ENCODE measurements at regions not wholly inside any gene's neighbourhood (a gene's known extent, or its start where the extent isn't known, plus 50 kb on each side); places are given as distances from the start of the nearest gene placed in this dataset.

DNA sequence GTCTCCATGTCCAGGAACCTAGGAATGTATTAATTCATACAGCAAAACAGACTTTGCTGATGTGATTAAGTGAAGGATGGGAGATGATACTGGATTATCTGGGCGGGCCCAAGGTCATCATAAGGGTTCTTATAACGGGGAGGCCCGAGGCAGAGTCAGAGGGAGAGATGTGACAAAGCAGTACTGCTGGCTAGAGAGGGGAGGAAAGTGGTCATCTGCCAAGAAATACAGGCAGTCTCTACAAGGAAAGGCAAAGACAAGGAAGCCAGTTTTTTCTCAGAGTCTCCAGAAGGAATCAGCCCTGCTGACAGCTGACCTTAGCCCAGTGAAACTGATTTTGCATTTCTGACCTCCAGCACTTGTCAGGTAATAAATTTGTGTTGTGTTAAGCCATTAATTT lies 66.2 kb upstream of the CORO2B start:
- no peaks in the 10 kb centered on the region for H3K9me3 ChIP-seq (replicated peaks; ENCODE audit: low read length)
- H3K27me3 ChIP-seq (ENCODE audit: control insufficient read depth, insufficient read depth, low read length) = peaks cover 44% of the 10 kb centered on the region
- H3K4me1 ChIP-seq (ENCODE audit: control insufficient read depth, insufficient read depth, low read length) = peaks cover 13% of the 10 kb centered on the region
- no peak overlapping the region for H3K4me2 ChIP-seq (ENCODE audit: low read length)
- no peak overlapping the region for H3K9ac ChIP-seq (ENCODE audit: low read depth, low read length)
- no peak overlapping the region for H3K4me3 ChIP-seq (ENCODE audit: low read length)
- no peaks in the 10 kb centered on the region for H3K36me3 ChIP-seq (ENCODE audit: insufficient read depth, low read length)

DNA sequence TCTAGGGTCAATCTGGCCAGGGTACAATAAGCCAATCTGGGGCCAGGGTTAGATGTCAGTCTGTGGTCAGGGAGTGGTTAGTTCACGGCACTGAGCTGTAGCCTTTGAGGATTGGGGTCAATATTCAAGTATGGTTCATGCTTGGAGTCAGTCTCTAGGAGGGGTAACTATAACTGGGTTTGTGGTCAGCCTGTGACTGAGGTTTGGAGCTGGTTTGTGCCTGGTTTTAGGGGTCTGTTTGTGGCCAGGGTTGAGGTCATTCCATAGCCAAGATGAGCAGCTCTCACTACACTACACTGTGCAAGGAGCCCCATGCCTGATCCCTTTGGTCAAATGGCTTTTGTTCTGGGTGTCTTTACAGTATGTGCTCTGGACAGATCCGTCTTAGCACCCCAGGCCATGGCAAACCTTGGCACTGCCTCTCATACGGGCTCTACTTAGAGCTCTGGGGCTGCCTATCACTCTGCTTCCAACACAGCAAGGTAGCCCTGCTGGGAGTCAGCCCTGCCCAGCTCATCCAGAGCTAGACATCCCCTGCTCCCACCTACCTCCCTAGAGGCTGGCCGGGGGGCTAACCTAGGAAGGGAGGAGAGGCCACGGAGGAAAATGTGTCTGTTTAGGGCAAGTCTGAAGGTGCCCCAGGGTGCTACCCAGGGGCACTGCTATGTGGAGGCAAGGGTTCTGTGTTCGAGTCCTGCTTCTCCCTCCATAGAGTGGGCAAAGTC lies 63.3 kb upstream of the CORO2B start:
- H3K27me3 ChIP-seq (ENCODE audit: control insufficient read depth, insufficient read depth, low read length) = peaks cover 35% of the 10 kb centered on the region
- H3K9ac ChIP-seq (ENCODE audit: low read depth, low read length) = no peak overlapping the region
- peaks cover 13% of the 10 kb centered on the region for H3K4me1 ChIP-seq (ENCODE audit: control insufficient read depth, insufficient read depth, low read length)
- H3K9me3 ChIP-seq (replicated peaks; ENCODE audit: low read length) = no peaks in the 10 kb centered on the region
- no peak overlapping the region for H3K4me3 ChIP-seq (ENCODE audit: low read length)
- H3K4me2 ChIP-seq (ENCODE audit: low read length) = no peak overlapping the region
- no peaks in the 10 kb centered on the region for H3K36me3 ChIP-seq (ENCODE audit: insufficient read depth, low read length)

DNA sequence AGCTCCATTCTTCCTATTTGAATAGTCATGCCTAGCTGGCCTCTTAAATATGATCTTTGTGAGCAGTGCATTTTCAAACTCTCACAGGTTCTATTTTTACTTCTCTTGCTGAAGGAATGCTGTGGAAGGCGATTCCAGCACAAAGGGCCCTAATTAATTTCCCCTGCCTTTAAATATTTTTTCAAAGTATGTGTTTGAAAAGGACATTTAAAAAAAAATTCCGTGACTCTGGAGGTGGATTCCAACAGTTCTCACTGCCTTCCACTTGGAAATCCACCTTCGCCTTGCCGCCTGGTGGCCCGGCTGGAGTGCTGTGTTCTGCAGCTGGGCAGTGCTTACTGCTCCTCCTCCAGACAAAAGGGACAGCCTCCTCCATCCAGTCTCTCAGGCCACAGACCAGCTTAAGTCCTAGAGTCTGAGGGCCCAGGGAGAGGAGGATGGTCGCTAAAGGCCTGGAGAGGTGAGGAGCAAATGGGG lies 61.5 kb upstream of the CORO2B start:
- Histone ChIP-seq H3K27me3 (ENCODE audit: control insufficient read depth, insufficient read depth, low read length) (peaks cover 33% of the 10 kb centered on the region), H3K9ac (ENCODE audit: low read depth, low read length) (no peak overlapping the region), H3K4me2 (ENCODE audit: low read length) (no peak overlapping the region), H3K4me3 (ENCODE audit: low read length) (no peak overlapping the region), H3K36me3 (ENCODE audit: insufficient read depth, low read length) (no peaks in the 10 kb centered on the region), H3K9me3 (replicated peaks; ENCODE audit: low read length) (no peaks in the 10 kb centered on the region), H3K4me1 (ENCODE audit: control insufficient read depth, insufficient read depth, low read length) (no peaks in the 10 kb centered on the region)

DNA sequence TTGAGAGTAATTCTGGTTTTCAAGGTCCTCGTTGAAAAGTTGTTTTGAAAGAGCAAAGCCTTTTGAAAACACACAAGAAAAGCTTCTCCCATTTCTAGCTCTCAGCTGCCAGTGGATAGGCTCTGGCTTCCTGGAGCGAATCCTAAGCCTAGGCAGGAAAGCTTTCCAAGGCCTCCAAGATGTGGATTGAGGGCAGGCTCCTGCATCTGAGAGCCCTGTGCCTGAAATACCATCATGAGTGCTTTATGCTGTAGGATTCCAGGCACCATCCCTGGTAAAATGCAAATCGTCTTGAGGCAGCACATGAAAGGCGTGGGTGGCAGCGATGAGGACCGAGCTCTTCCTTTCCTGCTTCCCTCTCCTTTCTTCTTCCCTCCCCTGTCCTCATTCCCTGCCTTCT lies 60.7 kb upstream of the CORO2B start:
- Histone ChIP-seq H3K4me3 (ENCODE audit: low read length) (no peak overlapping the region), H3K9me3 (replicated peaks; ENCODE audit: low read length) (no peaks in the 10 kb centered on the region), H3K4me1 (ENCODE audit: control insufficient read depth, insufficient read depth, low read length) (no peaks in the 10 kb centered on the region), H3K9ac (ENCODE audit: low read depth, low read length) (no peak overlapping the region), H3K4me2 (ENCODE audit: low read length) (no peak overlapping the region), H3K27me3 (ENCODE audit: control insufficient read depth, insufficient read depth, low read length) (peaks cover 32% of the 10 kb centered on the region), H3K36me3 (ENCODE audit: insufficient read depth, low read length) (no peaks in the 10 kb centered on the region)

DNA sequence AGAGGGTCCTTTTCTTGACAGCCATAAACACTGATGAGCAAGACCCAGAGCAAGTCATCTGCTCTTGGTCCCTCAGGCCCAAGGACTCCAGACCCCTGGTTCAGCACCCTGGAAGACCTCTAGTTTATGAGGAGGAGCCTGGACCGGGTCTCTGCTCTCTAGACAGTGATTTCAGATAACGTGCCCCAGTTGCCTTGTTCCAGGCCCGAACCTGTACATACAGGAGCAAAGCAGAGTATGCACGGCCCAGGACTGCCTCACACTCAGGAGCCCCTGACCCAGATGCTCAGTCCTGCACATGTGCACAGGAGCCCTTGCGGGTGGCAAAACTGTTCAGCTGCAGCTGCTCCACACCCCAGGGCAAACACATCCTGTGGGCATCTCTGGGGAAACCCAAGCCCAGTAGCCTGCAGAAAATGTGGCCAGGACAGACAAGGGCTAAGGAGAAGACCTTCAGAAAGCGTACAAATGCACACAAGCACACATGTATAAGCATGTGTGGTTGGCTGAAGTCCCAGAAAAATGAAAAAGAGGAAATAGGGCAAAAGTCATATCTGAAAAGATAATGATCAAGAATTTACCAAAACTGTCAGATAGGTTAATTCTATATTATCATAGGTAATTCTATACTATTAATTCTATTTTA lies 59.9 kb upstream of the CORO2B start:
- Histone ChIP-seq H3K4me2 (ENCODE audit: low read length) (no peak overlapping the region), H3K4me1 (ENCODE audit: control insufficient read depth, insufficient read depth, low read length) (no peaks in the 10 kb centered on the region), H3K27me3 (ENCODE audit: control insufficient read depth, insufficient read depth, low read length) (peaks cover 32% of the 10 kb centered on the region), H3K4me3 (ENCODE audit: low read length) (no peak overlapping the region), H3K36me3 (ENCODE audit: insufficient read depth, low read length) (no peaks in the 10 kb centered on the region), H3K9ac (ENCODE audit: low read depth, low read length) (no peak overlapping the region), H3K9me3 (replicated peaks; ENCODE audit: low read length) (no peaks in the 10 kb centered on the region)

DNA sequence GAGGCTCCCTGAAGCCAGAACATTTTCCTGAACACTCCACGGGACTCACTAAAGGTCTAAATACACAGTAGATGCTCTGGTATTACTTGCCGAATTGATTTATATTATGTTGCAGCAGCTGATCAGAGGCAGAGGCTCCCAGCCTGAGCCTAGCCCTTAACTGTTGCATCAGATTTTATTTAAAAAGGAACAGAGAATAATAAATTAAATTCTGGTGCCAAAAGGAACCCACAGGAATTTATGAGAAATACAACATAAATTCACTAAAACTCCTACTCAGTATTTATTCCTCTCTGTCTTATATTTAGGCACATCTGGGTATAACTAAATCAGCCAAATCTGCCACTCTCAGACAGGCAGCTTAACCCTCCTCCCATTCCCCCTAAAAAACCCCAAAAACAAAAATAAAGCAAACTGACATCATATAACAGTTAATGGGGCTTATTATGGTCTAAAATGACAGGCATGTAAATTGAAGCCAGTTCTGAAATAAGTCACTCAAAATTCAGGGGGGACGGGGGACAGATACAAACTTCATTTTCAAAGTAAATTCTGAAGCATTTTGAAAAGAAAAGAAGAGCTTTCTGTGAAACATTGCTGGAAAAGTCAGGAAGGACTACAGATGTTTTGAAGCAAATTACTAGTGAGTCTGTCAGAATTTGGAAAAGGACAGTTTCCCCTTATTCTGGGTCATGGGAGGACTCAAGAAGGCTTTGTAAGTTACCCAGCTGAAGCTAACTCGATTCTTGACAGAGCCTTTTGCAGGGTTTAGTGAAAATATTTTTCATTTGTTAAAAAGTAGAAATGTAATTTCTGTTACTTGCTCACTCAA lies 53.8 kb upstream of the CORO2B start:
- Histone ChIP-seq H3K4me1 (ENCODE audit: control insufficient read depth, insufficient read depth, low read length) (peaks cover 23% of the 10 kb centered on the region), H3K9me3 (replicated peaks; ENCODE audit: low read length) (no peaks in the 10 kb centered on the region), H3K36me3 (ENCODE audit: insufficient read depth, low read length) (no peaks in the 10 kb centered on the region), H3K9ac (ENCODE audit: low read depth, low read length) (peak overlapping the region; percentile 72), H3K27me3 (ENCODE audit: control insufficient read depth, insufficient read depth, low read length) (no peaks in the 10 kb centered on the region), H3K4me3 (ENCODE audit: low read length) (no peak overlapping the region), H3K4me2 (ENCODE audit: low read length) (peak overlapping the region; percentile 37)

DNA sequence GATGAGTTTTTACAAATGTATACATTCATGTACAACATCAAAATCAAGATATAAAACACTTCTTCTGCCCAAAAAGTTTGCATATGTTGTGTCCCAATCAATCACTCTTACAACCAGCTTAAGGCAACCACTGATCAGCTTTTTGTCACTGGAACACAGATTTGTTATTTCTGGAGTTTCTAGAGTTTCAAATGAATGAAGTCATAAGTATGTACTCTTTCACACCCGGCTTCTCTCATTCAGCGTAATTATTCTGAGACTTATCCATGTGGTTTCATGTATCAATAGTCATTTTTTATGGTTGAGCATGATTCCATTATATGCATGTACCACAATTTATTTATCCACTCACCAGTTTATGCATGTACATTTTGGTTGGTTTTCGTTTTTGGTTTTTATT lies 53.0 kb upstream of the CORO2B start:
- Histone ChIP-seq H3K27me3 (ENCODE audit: control insufficient read depth, insufficient read depth, low read length) (no peaks in the 10 kb centered on the region), H3K4me1 (ENCODE audit: control insufficient read depth, insufficient read depth, low read length) (peaks cover 23% of the 10 kb centered on the region), H3K9me3 (replicated peaks; ENCODE audit: low read length) (no peaks in the 10 kb centered on the region), H3K4me2 (ENCODE audit: low read length) (no peak overlapping the region), H3K4me3 (ENCODE audit: low read length) (no peak overlapping the region), H3K9ac (ENCODE audit: low read depth, low read length) (no peak overlapping the region), H3K36me3 (ENCODE audit: insufficient read depth, low read length) (no peaks in the 10 kb centered on the region)

DNA sequence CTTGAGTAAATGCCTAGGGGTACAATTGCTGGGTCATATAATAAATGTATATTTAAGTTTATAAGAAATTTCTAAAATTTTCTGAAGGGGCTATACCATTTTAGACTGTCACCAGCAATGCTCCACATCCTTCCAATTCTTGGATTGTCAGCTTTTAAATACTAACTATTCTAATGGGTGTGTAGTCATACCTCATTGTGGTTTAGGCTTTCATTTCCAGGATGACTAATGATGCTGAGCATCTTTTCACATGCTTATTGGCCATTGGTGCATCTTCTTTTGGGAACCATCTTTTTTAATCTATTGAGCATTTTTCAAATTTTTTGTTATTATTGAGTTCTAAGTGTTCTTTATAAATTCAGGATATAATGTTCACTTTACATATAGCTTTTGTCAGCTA lies 52.5 kb upstream of the CORO2B start:
- no peaks in the 10 kb centered on the region for H3K36me3 ChIP-seq (ENCODE audit: insufficient read depth, low read length)
- no peaks in the 10 kb centered on the region for H3K27me3 ChIP-seq (ENCODE audit: control insufficient read depth, insufficient read depth, low read length)
- no peak overlapping the region for H3K9ac ChIP-seq (ENCODE audit: low read depth, low read length)
- no peak overlapping the region for H3K4me3 ChIP-seq (ENCODE audit: low read length)
- H3K9me3 ChIP-seq (replicated peaks; ENCODE audit: low read length) = no peaks in the 10 kb centered on the region
- H3K4me2 ChIP-seq (ENCODE audit: low read length) = no peak overlapping the region
- H3K4me1 ChIP-seq (ENCODE audit: control insufficient read depth, insufficient read depth, low read length) = peaks cover 23% of the 10 kb centered on the region

DNA sequence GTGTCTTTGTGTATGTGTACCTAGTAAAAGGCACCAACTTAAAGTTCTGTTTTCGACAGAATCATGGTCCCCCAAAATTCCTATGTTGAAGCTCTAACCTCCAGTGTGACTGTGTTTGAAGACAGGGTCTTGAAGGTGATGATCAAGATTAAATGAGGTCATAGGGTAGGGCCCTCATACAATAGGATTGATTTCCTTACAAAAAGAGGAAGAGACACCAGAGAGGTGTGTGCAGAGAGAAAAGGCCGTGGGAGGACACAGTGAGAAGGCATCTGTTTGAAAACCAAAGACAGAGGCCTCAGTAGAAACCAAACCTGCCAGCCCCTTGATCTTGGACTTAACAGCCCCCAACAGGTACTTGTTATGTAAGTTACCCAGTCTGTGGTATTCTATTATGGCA lies 52.0 kb upstream of the CORO2B start:
- Histone ChIP-seq H3K9me3 (replicated peaks; ENCODE audit: low read length) (no peaks in the 10 kb centered on the region), H3K27me3 (ENCODE audit: control insufficient read depth, insufficient read depth, low read length) (no peaks in the 10 kb centered on the region), H3K36me3 (ENCODE audit: insufficient read depth, low read length) (no peaks in the 10 kb centered on the region)

DNA sequence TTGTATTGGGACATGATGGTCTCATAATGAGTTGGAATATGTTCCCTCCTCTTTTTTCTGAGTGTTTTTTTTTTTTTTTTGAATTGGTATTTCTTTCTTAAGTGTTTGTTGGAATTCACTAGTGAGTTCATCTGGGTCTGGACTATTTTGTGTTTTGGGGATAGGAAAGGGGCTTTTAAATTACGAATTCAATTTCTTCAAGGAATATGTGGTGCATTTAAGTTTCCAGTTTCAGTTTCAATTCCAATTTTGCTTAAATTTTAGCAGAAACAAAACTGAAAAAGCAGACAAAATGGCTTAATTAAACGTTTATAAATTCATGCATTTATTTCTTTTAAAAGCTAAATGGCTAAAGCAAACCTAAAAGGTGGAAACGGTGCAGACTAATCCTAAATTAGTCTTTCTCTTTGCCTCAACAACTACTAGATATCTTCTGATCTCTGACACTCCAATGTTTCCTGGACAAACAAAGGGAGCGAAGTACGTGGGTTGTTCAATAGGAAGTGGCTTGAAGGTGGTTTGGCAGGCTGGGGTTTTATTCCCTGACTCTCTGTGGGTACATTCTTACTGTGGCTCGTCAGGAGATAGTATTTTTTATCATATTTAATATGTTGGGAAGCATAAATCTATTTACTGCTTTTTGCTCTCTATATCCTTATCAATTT lies 50.0 kb upstream of the CORO2B start:
- Histone ChIP-seq H3K9me3 (replicated peaks; ENCODE audit: low read length) (no peaks in the 10 kb centered on the region), H3K27me3 (ENCODE audit: control insufficient read depth, insufficient read depth, low read length) (no peaks in the 10 kb centered on the region), H3K4me2 (ENCODE audit: low read length) (no peak overlapping the region), H3K36me3 (ENCODE audit: insufficient read depth, low read length) (no peaks in the 10 kb centered on the region), H3K9ac (ENCODE audit: low read depth, low read length) (no peak overlapping the region), H3K4me1 (ENCODE audit: control insufficient read depth, insufficient read depth, low read length) (peaks cover 23% of the 10 kb centered on the region), H3K4me3 (ENCODE audit: low read length) (no peak overlapping the region)

More for the DNA sequence above, 52.0 kb upstream of the CORO2B start:
- no peak overlapping the region for H3K4me2 ChIP-seq (ENCODE audit: low read length)
- H3K9ac ChIP-seq (ENCODE audit: low read depth, low read length) = no peak overlapping the region
- H3K4me1 ChIP-seq (ENCODE audit: control insufficient read depth, insufficient read depth, low read length) = peaks cover 23% of the 10 kb centered on the region
- H3K4me3 ChIP-seq (ENCODE audit: low read length) = no peak overlapping the region

All from skeletal muscle satellite cell (primary cell).